SJSA1 (cell line): ENCODE measurements at regions not wholly inside any gene's neighbourhood (a gene's known extent, or its start where the extent isn't known, plus 50 kb on each side); places are given as distances from the start of the nearest gene placed in this dataset.

Source experiments
- DNase-seq, 2 experiments: peaks; one replicate each; pipeline ENCODE4 v3.0.0-alpha.2; 2015 to 2020; ENCODE audit warnings: low spot score in 2 of 2, low read depth in 1 of 2
- H3K27ac ChIP-seq: fragments of 250-450 bp; sonication (Bioruptor Pico); 2 replicates; pipeline ENCODE4 v1.5.1; 2020; ENCODE audit warnings: mild to moderate bottlenecking, moderate library complexity
- H3K27me3 ChIP-seq: fragments of 250-450 bp; sonication (Bioruptor Pico); replicated peaks from 2 replicates; pipeline ENCODE4 v1.5.1; 2020; ENCODE audit warnings: mild to moderate bottlenecking, moderate library complexity
- H3K36me3 ChIP-seq: fragments of 250-450 bp; sonication (Bioruptor Pico); 2 replicates; pipeline ENCODE4 v1.5.1; 2020; ENCODE audit warnings: mild to moderate bottlenecking
- H3K4me1 ChIP-seq: fragments of 250-450 bp; sonication (Bioruptor Pico); replicated peaks from 2 replicates; pipeline ENCODE4 v1.6.1; 2021; ENCODE audit warnings: mild to moderate bottlenecking
- H3K4me3 ChIP-seq: fragments of 250-450 bp; sonication (Bioruptor Pico); 2 replicates; pipeline ENCODE4 v1.5.1; 2020; ENCODE audit warnings: mild to moderate bottlenecking
- H3K9me3 ChIP-seq: fragments of 250-450 bp; sonication (Bioruptor Pico); replicated peaks from 2 replicates; pipeline ENCODE4 v1.5.1; 2020; ENCODE audit warnings: mild to moderate bottlenecking

- no peak for DNase-seq
- Histone ChIP-seq H3K4me1 (no peaks in the 10 kb centered on the region), H3K36me3 (no peaks in the 10 kb centered on the region), H3K9me3 (no peaks in the 10 kb centered on the region), H3K4me3 (no peak overlapping the region), H3K27me3 (0 out of 2 replicates have a peak, but pooled peaks cover 5% of the 10 kb centered on the region), H3K27ac (no peak overlapping the region)
These were observed 52.5 kb upstream of the PDE8B start for GRCh38 chr5:77157732-77158532.

DNA sequence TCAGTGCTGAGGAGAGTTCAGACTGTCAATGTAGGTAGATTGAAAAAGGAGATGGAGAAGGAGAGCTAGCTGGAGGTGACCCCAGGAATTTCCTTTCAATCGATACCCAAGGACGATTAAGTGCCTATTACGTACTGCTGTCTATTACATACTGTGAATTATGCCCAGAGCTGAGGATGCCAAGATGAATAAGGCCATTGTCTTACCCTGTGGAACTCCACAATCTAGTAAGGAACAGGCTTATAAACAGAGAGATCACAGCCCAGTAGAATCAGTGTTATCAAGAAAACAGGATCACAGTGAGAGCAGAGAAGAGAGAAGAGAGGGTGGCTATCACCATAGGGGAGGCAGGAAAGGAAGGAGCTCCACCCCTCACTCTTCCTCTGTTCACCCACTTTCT lies 54.1 kb upstream of the PDE8B start:
- H3K27me3 ChIP-seq: 0 out of 2 replicates have a peak, but pooled peaks cover 5% of the 10 kb centered on the region
- H3K4me1 ChIP-seq: no peaks in the 10 kb centered on the region
- H3K36me3 ChIP-seq: no peaks in the 10 kb centered on the region
- no peak overlapping the region for H3K27ac ChIP-seq
- no peaks in the 10 kb centered on the region for H3K9me3 ChIP-seq
- DNase-seq: no peak
- no peak overlapping the region for H3K4me3 ChIP-seq

DNA sequence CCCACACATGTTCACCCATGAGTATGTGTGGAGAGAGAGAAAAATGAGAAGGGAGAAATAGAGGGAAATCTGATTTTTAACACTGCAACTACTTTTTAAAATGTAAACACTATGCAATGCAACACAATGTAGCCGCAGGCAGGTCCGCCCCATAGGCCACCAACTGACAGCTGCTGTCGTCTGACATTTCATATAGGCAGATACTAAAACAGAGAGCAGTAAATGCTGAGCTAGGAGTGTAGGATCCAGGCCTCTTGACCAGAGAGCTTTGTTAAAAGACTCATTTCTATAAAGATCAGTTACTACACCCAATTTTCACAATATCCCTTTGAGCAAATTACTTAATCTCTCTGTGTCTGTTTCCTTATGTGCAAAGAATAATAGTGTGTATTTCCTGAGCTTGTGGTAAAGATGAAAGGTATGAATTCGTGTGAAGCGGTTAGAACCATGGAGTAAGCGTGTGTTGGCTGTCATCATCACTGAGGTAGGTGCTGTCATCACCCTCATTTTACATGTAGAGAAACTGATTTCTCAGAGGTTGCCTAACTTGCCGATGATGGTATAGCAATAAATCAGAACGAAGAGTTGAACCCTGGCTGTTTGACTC lies 55.2 kb upstream of the PDE8B start:
- no peak for DNase-seq
- no peak overlapping the region for H3K27ac ChIP-seq
- no peak overlapping the region for H3K4me3 ChIP-seq
- H3K27me3 ChIP-seq: peaks cover 5% of the 10 kb centered on the region; the same call in 1 of the 2 replicates
- no peaks in the 10 kb centered on the region for H3K36me3 ChIP-seq
- no peaks in the 10 kb centered on the region for H3K9me3 ChIP-seq
- H3K4me1 ChIP-seq: no peaks in the 10 kb centered on the region

DNA sequence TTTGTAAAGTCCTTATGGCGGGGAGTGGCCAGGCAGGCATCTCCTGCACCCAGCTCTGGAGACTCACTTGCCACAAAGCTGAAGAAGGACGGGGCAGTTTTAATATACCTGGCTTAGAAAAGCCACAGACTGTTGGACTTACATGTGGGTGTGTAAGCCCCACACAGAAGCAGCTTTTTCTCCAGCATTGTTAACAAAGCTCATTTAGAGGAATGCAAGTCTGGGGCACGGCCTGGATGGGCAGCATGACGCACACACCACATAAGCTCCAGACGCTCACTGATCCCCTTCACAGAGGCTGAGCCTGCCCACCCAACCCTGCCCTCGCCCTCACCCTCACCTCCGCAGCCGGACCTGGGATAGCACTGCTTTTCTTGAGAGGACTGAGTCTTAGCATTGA lies 58.0 kb upstream of the PDE8B start:
- Histone ChIP-seq H3K4me1 (no peaks in the 10 kb centered on the region), H3K9me3 (no peaks in the 10 kb centered on the region), H3K27ac (no peak overlapping the region), H3K36me3 (no peaks in the 10 kb centered on the region), H3K4me3 (no peak overlapping the region), H3K27me3 (peaks cover 5% of the 10 kb centered on the region; the same call in 1 of the 2 replicates)
- DNase-seq: no peak

DNA sequence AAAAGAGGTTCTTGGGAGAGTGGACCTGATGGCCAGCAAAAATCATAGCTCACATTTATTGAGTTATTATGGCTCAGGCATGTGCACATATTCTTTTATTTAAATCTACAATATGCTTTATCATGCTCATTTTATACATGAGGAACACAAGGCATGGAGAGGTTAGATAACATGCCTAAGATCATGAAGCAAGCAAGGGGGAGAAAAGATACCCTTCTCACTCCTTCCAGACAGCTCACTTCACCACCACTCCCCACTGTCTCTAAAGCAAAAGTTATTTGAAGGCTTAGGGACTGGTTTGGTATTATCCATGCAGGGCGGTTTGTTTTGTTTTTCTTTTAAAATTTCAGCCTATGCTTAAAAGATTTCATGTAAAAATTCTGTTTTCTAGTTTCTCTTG lies 59.0 kb upstream of the PDE8B start:
- DNase-seq: no peak
- H3K36me3 ChIP-seq: no peaks in the 10 kb centered on the region
- H3K9me3 ChIP-seq: no peaks in the 10 kb centered on the region
- H3K4me3 ChIP-seq: no peak overlapping the region
- H3K27me3 ChIP-seq: peaks cover 5% of the 10 kb centered on the region; the same call in 1 of the 2 replicates
- H3K27ac ChIP-seq: no peak overlapping the region
- H3K4me1 ChIP-seq: no peaks in the 10 kb centered on the region

- no peaks in the 10 kb centered on the region for H3K9me3 ChIP-seq
- H3K4me3 ChIP-seq: no peak overlapping the region
- no peak for DNase-seq
- H3K36me3 ChIP-seq: no peaks in the 10 kb centered on the region
- no peak overlapping the region for H3K27ac ChIP-seq
- H3K27me3 ChIP-seq: no peaks in the 10 kb centered on the region; the same call in 1 of the 2 replicates
- peaks cover 7% of the 10 kb centered on the region for H3K4me1 ChIP-seq
These were observed 59.8 kb upstream of the ZBED3 start for GRCh38 chr5:77146896-77147295.

- H3K27me3 ChIP-seq: no peaks in the 10 kb centered on the region; the same call in 1 of the 2 replicates
- no peak for DNase-seq
- H3K27ac ChIP-seq: no peak overlapping the region
- no peaks in the 10 kb centered on the region for H3K36me3 ChIP-seq
- H3K4me3 ChIP-seq: no peak overlapping the region
- H3K9me3 ChIP-seq: no peaks in the 10 kb centered on the region
- H3K4me1 ChIP-seq: peaks cover 7% of the 10 kb centered on the region
These were observed 58.6 kb upstream of the ZBED3 start for GRCh38 chr5:77145666-77146065.

- no peak overlapping the region for H3K4me3 ChIP-seq
- H3K27me3 ChIP-seq: no peaks in the 10 kb centered on the region
- H3K27ac ChIP-seq: no peak overlapping the region
- H3K4me1 ChIP-seq: peaks cover 7% of the 10 kb centered on the region
- no peaks in the 10 kb centered on the region for H3K36me3 ChIP-seq
- no peaks in the 10 kb centered on the region for H3K9me3 ChIP-seq
- DNase-seq: no peak
These were observed 57.7 kb upstream of the ZBED3 start for GRCh38 chr5:77144837-77145139.

DNA sequence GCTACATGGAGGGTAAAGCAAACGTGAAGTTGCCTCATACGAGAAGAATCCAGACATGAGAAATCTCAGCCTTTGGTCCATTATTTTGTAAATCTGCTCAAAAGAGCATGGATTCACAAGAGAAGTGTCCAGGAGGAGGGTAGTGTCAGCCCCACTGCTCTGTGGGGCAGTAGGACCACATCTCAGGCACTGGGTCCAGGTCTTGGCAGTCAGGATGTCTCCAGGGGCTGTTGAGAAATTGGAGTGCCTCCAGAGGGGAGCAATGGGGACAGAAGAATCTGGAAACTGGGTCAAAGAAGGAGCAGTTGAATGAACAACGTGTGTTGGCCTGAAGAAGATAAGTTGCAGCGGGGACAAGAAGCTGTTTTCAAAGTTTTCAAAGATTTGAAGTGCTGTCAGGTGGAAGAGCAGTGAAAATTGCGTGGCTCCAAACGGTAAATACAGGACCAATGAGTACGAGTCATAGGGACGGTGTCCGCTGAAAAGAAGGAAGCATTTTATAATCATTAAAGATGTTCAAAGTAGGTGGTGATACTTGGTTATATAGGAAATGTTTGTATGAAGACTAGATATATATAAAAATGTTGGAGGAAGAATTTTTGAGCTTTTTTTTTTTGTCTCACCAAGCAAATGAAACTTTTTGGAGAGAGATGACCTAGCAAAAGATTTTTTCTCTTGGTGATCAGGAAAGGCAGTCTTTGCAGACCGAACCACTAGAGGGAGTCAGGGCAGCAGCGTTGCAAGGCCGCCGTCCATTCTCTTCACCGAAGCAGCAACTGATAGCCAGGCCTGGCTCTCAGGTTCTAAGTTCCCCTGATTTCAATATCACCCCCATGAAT lies 57.1 kb upstream of the ZBED3 start:
- H3K4me1 ChIP-seq: peaks cover 7% of the 10 kb centered on the region
- H3K9me3 ChIP-seq: no peaks in the 10 kb centered on the region
- no peaks in the 10 kb centered on the region for H3K36me3 ChIP-seq
- H3K27me3 ChIP-seq: no peaks in the 10 kb centered on the region
- H3K4me3 ChIP-seq: no peak overlapping the region
- no peak overlapping the region for H3K27ac ChIP-seq
- DNase-seq: peak; percentile 31 to 69

GRCh38 chr5:77140350-77140749 lies 53.3 kb upstream of the ZBED3 start:
- peaks cover under 1% of the 10 kb centered on the region; the same call in 1 of the 2 replicates for H3K4me1 ChIP-seq
- H3K36me3 ChIP-seq: no peaks in the 10 kb centered on the region
- H3K27me3 ChIP-seq: no peaks in the 10 kb centered on the region
- H3K4me3 ChIP-seq: no peak overlapping the region
- H3K27ac ChIP-seq: no peak overlapping the region
- no peaks in the 10 kb centered on the region for H3K9me3 ChIP-seq
- DNase-seq: no peak

DNA sequence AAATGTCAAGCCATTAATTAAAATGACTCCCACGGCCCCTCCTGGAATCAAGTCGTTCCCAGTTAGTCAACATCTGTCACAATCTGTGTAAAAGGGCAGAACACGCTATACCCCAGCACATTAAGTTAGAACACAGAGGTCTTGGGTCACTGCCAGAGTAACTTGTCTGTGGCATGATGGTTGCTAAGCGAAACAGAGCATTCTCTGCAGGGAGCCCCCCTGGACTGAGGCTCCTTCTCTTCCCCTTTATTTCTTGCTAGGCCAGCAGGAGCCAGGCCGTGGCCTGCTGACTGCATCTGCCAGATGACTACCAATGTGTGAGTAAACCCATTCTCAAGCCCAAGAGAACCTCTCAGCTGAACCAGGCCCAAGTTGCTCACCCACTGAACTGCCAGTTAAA lies 51.9 kb upstream of the ZBED3 start:
- Histone ChIP-seq H3K27me3 (no peaks in the 10 kb centered on the region), H3K36me3 (no peaks in the 10 kb centered on the region), H3K9me3 (no peaks in the 10 kb centered on the region), H3K4me3 (no peak overlapping the region), H3K4me1 (no peaks in the 10 kb centered on the region), H3K27ac (no peak overlapping the region)
- no peak for DNase-seq
